HepG2 (cell line): ENCODE measurements at regions not wholly inside any gene's neighbourhood (a gene's known extent, or its start where the extent isn't known, plus 50 kb on each side); places are given as distances from the start of the nearest gene placed in this dataset.
"Not testable (repeated sequence)": the region's sequence is repeated elsewhere in the genome, so short reads cannot be mapped to it uniquely, and the experiment has no call there.

ENCODE experiments used
- ATAC-seq: fragments of 200-7000 bp; cut with Tn5 transposase; 3 replicates; pipeline ENCODE4 v1.9.1; 2020; ENCODE audit warnings: mild to moderate bottlenecking, moderate library complexity
- BruUV-seq: library from RNA; stranded (reverse); fragments of 400-500 nt; replicated peaks from 2 replicates; lab custom pipeline; 2021; lab: Mats Ljungman, UMichigan
- CTCF ChIA-PET: fragments of 300-600 bp; formaldehyde crosslinking; extraction: SDS; loops from one replicate; lab custom pipeline; 2021; ENCODE audit warnings: low total read pairs, inconsistent platforms, low intra/inter-chr PET ratio; lab: Yijun Ruan, JAX
- POLR2A ChIA-PET: fragments of 350-600 bp; sonication (Branson Sonifier 250); formaldehyde crosslinking; loops from one replicate; lab custom pipeline; 2020; ENCODE audit warnings: antibody characterized with exemption, inconsistent platforms; lab: Yijun Ruan, JAX
- DNase-seq: peaks from one replicate; pipeline ENCODE4 v3.0.0-alpha.2; 2015; ENCODE audit warnings: low spot score
- FAIRE-seq: peaks from 3 replicates; lab custom pipeline; 2011; peaks lifted over from hg19 to GRCh38; lab: Jason Lieb, UNC
- H2AFZ ChIP-seq: one replicate; pipeline ENCODE4 v1.6.1; 2011; ENCODE audit warnings: low read length, inconsistent platforms
- H3K27ac ChIP-seq: fragments of 300-600 bp; 3 replicates; pipeline ENCODE4 v1.8.0; 2011; ENCODE audit warnings: mixed run types, mild to moderate bottlenecking, mixed read lengths, low read length, inconsistent platforms; ENCODE audit not compliant: insufficient read depth; ENCODE audit errors: extremely low read length
- H3K27me3 ChIP-seq, 2 experiments: fragments of 200-600 bp in 1 of 2; 2 replicates in 1 of 2; 3 replicates in 1 of 2; pipeline versions ENCODE4 v1.6.0 to v1.8.0; 2011; ENCODE audit warnings: low read length in 2 of 2, mild to moderate bottlenecking in 2 of 2, moderate library complexity in 2 of 2, inconsistent platforms in 1 of 2; ENCODE audit not compliant: insufficient read depth in 2 of 2, control insufficient read depth in 1 of 2
- H3K36me3 ChIP-seq, 2 experiments: fragments of 200-600 bp in 1 of 2; replicated peaks in 1 of 2; 2 replicates in 1 of 2; 3 replicates in 1 of 2; pipeline versions ENCODE4 v1.5.1 to v1.8.0; 2011; ENCODE audit warnings: low read length in 2 of 2, inconsistent platforms in 1 of 2; ENCODE audit not compliant: insufficient read depth in 2 of 2, control insufficient read depth in 1 of 2
- H3K4me1 ChIP-seq: 2 replicates; pipeline ENCODE4 v1.5.1; 2012; ENCODE audit warnings: low read length, inconsistent platforms; ENCODE audit not compliant: insufficient read depth
- H3K4me2 ChIP-seq: 2 replicates; pipeline ENCODE4 v1.6.0; 2011; ENCODE audit warnings: low read depth, low read length, inconsistent platforms
- H3K4me3 ChIP-seq, 3 experiments: fragments of 200-600 bp in 1 of 3; sonication (generic), shearing (Covaris generic) in 1 of 3; replicated peaks in 1 of 3; 2 replicates each; pipeline ENCODE4 v1.5.1; 2011 to 2016; ENCODE audit warnings: low read length in 3 of 3, inconsistent platforms in 2 of 3, low read depth in 2 of 3, mild to moderate bottlenecking in 2 of 3, control low read depth in 1 of 3, mixed read lengths in 1 of 3; ENCODE audit not compliant: insufficient read depth in 1 of 3
- H3K79me2 ChIP-seq: one replicate; pipeline ENCODE4 v1.6.1; 2011; ENCODE audit warnings: low read length, inconsistent platforms; ENCODE audit not compliant: insufficient read depth
- H3K9ac ChIP-seq: 2 replicates; pipeline ENCODE4 v1.6.0; 2011; ENCODE audit warnings: mild to moderate bottlenecking, low read depth, low read length, inconsistent platforms; ENCODE audit not compliant: insufficient read depth
- H3K9me3 ChIP-seq: 2 replicates; pipeline ENCODE4 v1.5.1; 2012; ENCODE audit warnings: mild to moderate bottlenecking, low read length
- H4K20me1 ChIP-seq: 2 replicates; pipeline ENCODE4 v1.6.0; 2011; ENCODE audit warnings: inconsistent platforms, mild to moderate bottlenecking, low read length, moderate library complexity; ENCODE audit not compliant: insufficient read depth
- WGBS: methylation state at CpG from one replicate; pipeline ENCODE4 v1.1.6; 2017; ENCODE audit warnings: low lambda C conversion rate; 5-methylcytosine and 5-hydroxymethylcytosine counted together
- in situ Hi-C: cut with HindIII; loops from 2 replicates; pipeline ENCODE4 v1.10.0; 2017; ENCODE audit warnings: low pct_unique_long_range_greater_than_20kb; ENCODE audit not compliant: extremely low pct_ligation_motif_present
- intact Hi-C: fragments of 100-400 bp; cut with micrococcal nuclease; formaldehyde crosslinking; loops from one replicate; pipeline ENCODE4 v1.10.0; 2022; ENCODE audit not compliant: unreplicated experiment

- H3K36me3 ChIP-seq, H4K20me1 ChIP-seq, DNase-seq, in situ Hi-C loops, H3K4me2 ChIP-seq, CTCF ChIA-PET, H3K9ac ChIP-seq, ATAC-seq, BruUV-seq, intact Hi-C loops, H3K27me3 ChIP-seq, FAIRE-seq, H3K4me3 ChIP-seq, H2AFZ ChIP-seq, H3K4me1 ChIP-seq, H3K27ac ChIP-seq, POLR2A ChIA-PET, H3K79me2 ChIP-seq: not testable (repeated sequence)
- no CpG with 5 or more reads among the region's 2 CpGs for WGBS
- peaks cover 56% of the 10 kb centered on the region for H3K9me3 ChIP-seq
These were observed 240.3 kb upstream of the NPAP1 start for GRCh38 chr15:24435075-24435820.

DNA sequence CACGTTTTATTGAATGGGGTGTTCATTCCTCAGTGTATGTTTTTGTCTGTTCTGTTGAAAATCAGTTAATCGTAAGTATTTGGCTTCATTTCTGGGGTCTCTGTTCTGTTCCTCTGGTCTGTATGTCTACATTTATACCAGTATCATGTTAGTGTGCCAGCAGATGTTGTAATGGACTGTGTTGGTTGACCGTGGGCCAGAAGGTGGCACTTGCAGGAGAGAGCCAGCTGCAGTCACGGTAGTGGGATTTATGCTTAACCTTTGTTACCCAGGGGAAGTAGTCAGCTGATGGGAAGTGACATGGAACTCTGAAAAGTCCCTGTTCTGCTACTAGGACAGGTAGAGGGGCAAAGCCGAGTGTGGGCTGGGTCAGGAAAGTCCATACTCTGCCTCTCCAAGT, 238.3 kb upstream of the NPAP1 start:
- FAIRE-seq, BruUV-seq, H4K20me1 ChIP-seq, ATAC-seq, H3K4me1 ChIP-seq, POLR2A ChIA-PET, H3K4me3 ChIP-seq, in situ Hi-C loops, DNase-seq, H3K27ac ChIP-seq, H2AFZ ChIP-seq, H3K36me3 ChIP-seq, intact Hi-C loops, CTCF ChIA-PET, H3K9ac ChIP-seq, H3K4me2 ChIP-seq, H3K27me3 ChIP-seq, H3K79me2 ChIP-seq: not testable (repeated sequence)
- 0% methylated on average over 5 of the region's 5 CpGs for WGBS
- peaks cover 47% of the 10 kb centered on the region for H3K9me3 ChIP-seq

- POLR2A ChIA-PET, H3K79me2 ChIP-seq, ATAC-seq, BruUV-seq, in situ Hi-C loops, CTCF ChIA-PET, DNase-seq, H3K4me1 ChIP-seq, H3K4me2 ChIP-seq, H3K36me3 ChIP-seq, H3K27ac ChIP-seq, H4K20me1 ChIP-seq, intact Hi-C loops, H2AFZ ChIP-seq, H3K9ac ChIP-seq, H3K27me3 ChIP-seq, H3K4me3 ChIP-seq, FAIRE-seq: not testable (repeated sequence)
- H3K9me3 ChIP-seq: peaks cover 47% of the 10 kb centered on the region
- WGBS: no CpG with 5 or more reads among the region's 1 CpG
These were observed 237.8 kb upstream of the NPAP1 start for GRCh38 chr15:24437735-24438134.

GRCh38 chr15:24477107-24478025, 198.2 kb upstream of the NPAP1 start:
- intact Hi-C loops, POLR2A ChIA-PET, CTCF ChIA-PET, H3K4me1 ChIP-seq, H2AFZ ChIP-seq, H3K27me3 ChIP-seq, in situ Hi-C loops, ATAC-seq, DNase-seq, H3K4me2 ChIP-seq, H3K4me3 ChIP-seq, H4K20me1 ChIP-seq, H3K36me3 ChIP-seq, H3K27ac ChIP-seq, H3K9ac ChIP-seq, H3K79me2 ChIP-seq, FAIRE-seq, BruUV-seq: not testable (repeated sequence)
- H3K9me3 ChIP-seq: peaks cover 30% of the 10 kb centered on the region; the same call in 1 of the 2 replicates
- 60% methylated on average over 25 of the region's 49 CpGs for WGBS
